Testis (tissue), 2 donors: ENCODE measurements at regions not wholly inside any gene's neighbourhood (a gene's known extent, or its start where the extent isn't known, plus 50 kb on each side); places are given as distances from the start of the nearest gene placed in this dataset.

Experiments used
- CTCF ChIP-seq, 3 experiments: fragments of 450-650 bp in 2 of 3; fragments of 200-600 bp in 1 of 3; sonication (generic) in 1 of 3; IDR thresholded peaks; one replicate each; pipeline ENCODE4 v1.5.1; 2016 to 2019; ENCODE audit warnings: antibody characterized with exemption in 3 of 3, mild to moderate bottlenecking in 2 of 3, moderate library complexity in 1 of 3
- POLR2A ChIP-seq: fragments of 450-650 bp; IDR thresholded peaks from one replicate; pipeline ENCODE4 v1.6.1; 2017; ENCODE audit warnings: antibody characterized with exemption, mild to moderate bottlenecking, moderate library complexity

- no peak for TF ChIP-seq CTCF (IDR thresholded peaks at IDR 0.05)
- TF ChIP-seq POLR2A = no peak
Measured at GRCh38 chr3:17801131-17801530, 58.7 kb upstream of the TBC1D5 start.
